CD4-positive, alpha-beta memory T cell (primary cell): ENCODE measurements at regions not wholly inside any gene's neighbourhood (a gene's known extent, or its start where the extent isn't known, plus 50 kb on each side); places are given as distances from the start of the nearest gene placed in this dataset.

Experiments
- CTCF ChIA-PET: fragments of 350-600 bp; sonication (Branson Sonifier 250); formaldehyde crosslinking; loops from one replicate; lab custom pipeline; 2021; ENCODE audit warnings: inconsistent platforms; ENCODE audit not compliant: partially characterized antibody; lab: Charles Lee
- POLR2A ChIA-PET: fragments of 350-600 bp; sonication (Branson Sonifier 250); formaldehyde crosslinking; loops from one replicate; lab custom pipeline; 2021; ENCODE audit not compliant: partially characterized antibody; lab: Charles Lee
- DNase-seq, 5 donors: peaks; one replicate each; pipeline versions ENCODE4 v3.0.0 to v3.0.0-alpha.2; 2020 to 2022; ENCODE audit warnings: mixed read lengths in 1 of 5
- H3K27ac ChIP-seq: one replicate; pipeline ENCODE4 v1.7.0; 2013; ENCODE audit warnings: low read depth, low read length
- H3K27me3 ChIP-seq: 2 replicates; pipeline ENCODE4 v1.7.0; 2013; ENCODE audit warnings: mild to moderate bottlenecking, low read length, moderate library complexity; ENCODE audit not compliant: insufficient read depth
- H3K36me3 ChIP-seq: 2 replicates; pipeline ENCODE4 v1.7.0; 2013; ENCODE audit warnings: mild to moderate bottlenecking, low read length, moderate library complexity; ENCODE audit not compliant: insufficient read depth
- H3K4me1 ChIP-seq: 2 replicates; pipeline ENCODE4 v1.7.0; 2013; ENCODE audit warnings: mild to moderate bottlenecking, low read length, moderate library complexity; ENCODE audit not compliant: insufficient read depth
- H3K4me3 ChIP-seq, 2 donors: one replicate each; pipeline ENCODE4 v1.7.0; 2013; ENCODE audit warnings: low read length in 2 of 2, mild to moderate bottlenecking in 1 of 2
- H3K9me3 ChIP-seq, 2 donors: one replicate each; pipeline ENCODE4 v1.7.0; 2013; ENCODE audit warnings: low read length in 2 of 2, control low read depth in 1 of 2; ENCODE audit not compliant: control insufficient read depth in 1 of 2
- H3K27ac Mint-ChIP-seq, 7 donors: one replicate each; pipeline ENCODE4 v1.8.0; 2020 to 2021; ENCODE audit warnings: mixed read lengths in 7 of 7, mild to moderate bottlenecking in 6 of 7, inconsistent platforms in 3 of 7, moderate library complexity in 3 of 7
- H3K27me3 Mint-ChIP-seq, 2 donors: one replicate each; pipeline ENCODE4 v1.8.0; 2020 to 2021; ENCODE audit warnings: mixed read lengths in 2 of 2
- H3K36me3 Mint-ChIP-seq, 2 donors: one replicate each; pipeline ENCODE4 v1.8.0; 2020 to 2021; ENCODE audit warnings: mixed read lengths in 2 of 2, inconsistent platforms in 1 of 2, mild to moderate bottlenecking in 1 of 2
- H3K4me1 Mint-ChIP-seq, 4 donors: one replicate each; pipeline ENCODE4 v1.8.0; 2020 to 2021; ENCODE audit warnings: mixed read lengths in 4 of 4, mild to moderate bottlenecking in 1 of 4
- H3K4me3 Mint-ChIP-seq, 8 donors: one replicate each; pipeline ENCODE4 v1.8.0; 2020 to 2021; ENCODE audit warnings: mixed read lengths in 8 of 8, mild to moderate bottlenecking in 7 of 8, moderate library complexity in 6 of 8, inconsistent platforms in 3 of 8
- H3K9me3 Mint-ChIP-seq, 8 donors: one replicate each; pipeline ENCODE4 v1.8.0; 2020 to 2021; ENCODE audit warnings: mixed read lengths in 8 of 8, mild to moderate bottlenecking in 5 of 8, inconsistent platforms in 3 of 8, moderate library complexity in 1 of 8
- intact Hi-C: fragments of 100-400 bp; cut with micrococcal nuclease; formaldehyde crosslinking; loops from one replicate; pipeline ENCODE4 v1.15.1; 2023

GRCh38 chr15:27672537-27672936 lies 426.6 kb downstream of the OCA2 start:
- POLR2A ChIA-PET: no interaction called here
- H3K9me3 ChIP-seq: no peaks in the 10 kb centered on the region
- no peak overlapping the region for H3K27ac ChIP-seq
- intact Hi-C loops: no loop called here
- Mint-ChIP-seq H3K36me3 (no peaks in the 10 kb centered on the region), H3K27ac (no peak overlapping the region), H3K27me3 (no peaks in the 10 kb centered on the region), H3K4me3 (no peak overlapping the region), H3K4me1 (no peaks in the 10 kb centered on the region), H3K9me3 (peaks cover 0 to 9% (median 3%) of the 10 kb centered on the region in 8 donors)
- no peaks in the 10 kb centered on the region for H3K27me3 ChIP-seq
- no peak for DNase-seq
- H3K4me1 ChIP-seq: no peaks in the 10 kb centered on the region
- CTCF ChIA-PET: no interaction called here
- H3K36me3 ChIP-seq: no peaks in the 10 kb centered on the region
- H3K4me3 ChIP-seq: no peak overlapping the region

GRCh38 chr15:27671819-27672437 lies 427.2 kb downstream of the OCA2 start:
- ChIA-PET CTCF (no interaction called here), POLR2A (no interaction called here)
- H3K4me3 ChIP-seq: no peak overlapping the region
- no peaks in the 10 kb centered on the region for H3K4me1 ChIP-seq
- Mint-ChIP-seq H3K4me3 (no peak overlapping the region), H3K4me1 (no peaks in the 10 kb centered on the region), H3K27me3 (no peaks in the 10 kb centered on the region), H3K27ac (no peak overlapping the region), H3K36me3 (no peaks in the 10 kb centered on the region), H3K9me3 (peaks cover 0 to 7% (median 2%) of the 10 kb centered on the region in 8 donors)
- DNase-seq: no peak
- H3K27ac ChIP-seq: no peak overlapping the region
- H3K27me3 ChIP-seq: no peaks in the 10 kb centered on the region
- H3K36me3 ChIP-seq: no peaks in the 10 kb centered on the region
- intact Hi-C loops: no loop called here
- no peaks in the 10 kb centered on the region for H3K9me3 ChIP-seq

GRCh38 chr15:27670486-27671209 lies 428.5 kb downstream of the OCA2 start:
- H3K27me3 ChIP-seq: no peaks in the 10 kb centered on the region
- Mint-ChIP-seq H3K27ac (no peak overlapping the region), H3K4me1 (no peaks in the 10 kb centered on the region), H3K9me3 (peaks cover 0 to 6% (median 2%) of the 10 kb centered on the region in 8 donors), H3K4me3 (no peak overlapping the region), H3K36me3 (no peaks in the 10 kb centered on the region), H3K27me3 (no peaks in the 10 kb centered on the region)
- CTCF ChIA-PET: no interaction called here
- POLR2A ChIA-PET: no interaction called here
- no peak overlapping the region for H3K27ac ChIP-seq
- no peaks in the 10 kb centered on the region for H3K9me3 ChIP-seq
- no peaks in the 10 kb centered on the region for H3K36me3 ChIP-seq
- H3K4me3 ChIP-seq: no peak overlapping the region
- H3K4me1 ChIP-seq: no peaks in the 10 kb centered on the region
- no peak for DNase-seq
- intact Hi-C loops: no loop called here

GRCh38 chr15:27669641-27670040 lies 429.5 kb downstream of the OCA2 start:
- no peaks in the 10 kb centered on the region for H3K9me3 ChIP-seq
- Mint-ChIP-seq H3K9me3 (peaks cover 0 to 6% (median 3%) of the 10 kb centered on the region in 8 donors), H3K36me3 (no peaks in the 10 kb centered on the region), H3K4me1 (no peaks in the 10 kb centered on the region), H3K27me3 (no peaks in the 10 kb centered on the region), H3K4me3 (no peak overlapping the region), H3K27ac (no peak overlapping the region)
- no peaks in the 10 kb centered on the region for H3K4me1 ChIP-seq
- DNase-seq: no peak
- intact Hi-C loops: loop anchor here (10.0 kb wide), 1 partner anchor 65 kb away; no protein-coding TSS in a partner anchor
- CTCF ChIA-PET: no interaction called here
- no peaks in the 10 kb centered on the region for H3K27me3 ChIP-seq
- POLR2A ChIA-PET: no interaction called here
- H3K36me3 ChIP-seq: no peaks in the 10 kb centered on the region
- no peak overlapping the region for H3K27ac ChIP-seq
- no peak overlapping the region for H3K4me3 ChIP-seq

GRCh38 chr15:27668471-27669220 lies 430.5 kb downstream of the OCA2 start:
- no peaks in the 10 kb centered on the region for H3K9me3 ChIP-seq
- no peaks in the 10 kb centered on the region for H3K27me3 Mint-ChIP-seq
- intact Hi-C loops: loop anchor here (10.0 kb wide), 1 partner anchor 64 kb away; no protein-coding TSS in a partner anchor
- H3K27me3 ChIP-seq: no peaks in the 10 kb centered on the region
- H3K36me3 ChIP-seq: no peaks in the 10 kb centered on the region
- CTCF ChIA-PET: no interaction called here
- no peaks in the 10 kb centered on the region for H3K4me1 Mint-ChIP-seq
- POLR2A ChIA-PET: no interaction called here
- DNase-seq: no peak
- H3K36me3 Mint-ChIP-seq: no peaks in the 10 kb centered on the region
- peaks cover 0 to 6% (median 3%) of the 10 kb centered on the region in 8 donors for H3K9me3 Mint-ChIP-seq
- H3K4me1 ChIP-seq: no peaks in the 10 kb centered on the region
- no peak overlapping the region for H3K4me3 ChIP-seq
- no peak overlapping the region for H3K27ac Mint-ChIP-seq
- no peak overlapping the region for H3K4me3 Mint-ChIP-seq
- H3K27ac ChIP-seq: no peak overlapping the region

- H3K9me3 ChIP-seq: no peaks in the 10 kb centered on the region
- ChIA-PET POLR2A (no interaction called here), CTCF (interaction anchor here (0.7 kb wide), 1 partner anchor 264 kb away, joined by 3 read pairs; no protein-coding TSS in a partner anchor)
- Mint-ChIP-seq H3K27ac (no peak overlapping the region), H3K4me3 (no peak overlapping the region), H3K27me3 (no peaks in the 10 kb centered on the region), H3K36me3 (no peaks in the 10 kb centered on the region), H3K4me1 (no peaks in the 10 kb centered on the region), H3K9me3 (peaks cover 0 to 7% (median 0%) of the 10 kb centered on the region in 8 donors)
- no peak overlapping the region for H3K27ac ChIP-seq
- no peaks in the 10 kb centered on the region for H3K4me1 ChIP-seq
- no peak overlapping the region for H3K4me3 ChIP-seq
- no peaks in the 10 kb centered on the region for H3K27me3 ChIP-seq
- intact Hi-C loops: loop anchor here (10.0 kb wide), 1 partner anchor 60 kb away; no protein-coding TSS in a partner anchor
- no peaks in the 10 kb centered on the region for H3K36me3 ChIP-seq
- DNase-seq: no peak
These were observed 434.1 kb downstream of the OCA2 start for GRCh38 chr15:27665002-27665401.

GRCh38 chr15:27662892-27663291 lies 436.2 kb downstream of the OCA2 start:
- Mint-ChIP-seq H3K36me3 (no peaks in the 10 kb centered on the region), H3K9me3 (peaks cover 0 to 10% (median 0%) of the 10 kb centered on the region in 8 donors), H3K27ac (no peak overlapping the region), H3K4me1 (no peaks in the 10 kb centered on the region), H3K4me3 (no peak overlapping the region), H3K27me3 (no peaks in the 10 kb centered on the region)
- Histone ChIP-seq H3K27ac (no peak overlapping the region), H3K4me3 (no peak overlapping the region), H3K4me1 (no peaks in the 10 kb centered on the region), H3K36me3 (no peaks in the 10 kb centered on the region), H3K27me3 (no peaks in the 10 kb centered on the region), H3K9me3 (no peaks in the 10 kb centered on the region)
- DNase-seq: no peak
- ChIA-PET POLR2A (no interaction called here), CTCF (no interaction called here)
- intact Hi-C loops: loop anchor here (10.0 kb wide), 1 partner anchor 58 kb away; no protein-coding TSS in a partner anchor
